ENCODE measurements at regions not wholly inside any gene's neighbourhood (a gene's known extent, or its start where the extent isn't known, plus 50 kb on each side); places are given as distances from the start of the nearest gene placed in this dataset.

- Histone ChIP-seq H3K18ac (ENCODE audit: extremely low read depth, low read length) (no peak overlapping the region), H3K4me2 (ENCODE audit: insufficient read depth in 1 of 2, low read depth in 2 of 2, low read length in 2 of 2) (no peak overlapping the region), H3K79me1 (ENCODE audit: low read depth, low read length) (no peaks in the 10 kb centered on the region), H3K36me3 (ENCODE audit: control insufficient read depth in 2 of 4, insufficient read depth in 4 of 4, low read length in 3 of 4) (no peaks in the 10 kb centered on the region; a peak in 1 of 8 replicates), H3K27me3 (replicated peaks in 1 of 4; ENCODE audit: control insufficient read depth in 3 of 4, extremely low read depth in 1 of 4, insufficient read depth in 3 of 4, low read length in 3 of 4) (no peaks in the 10 kb centered on the region), H3K4ac (replicated peaks; ENCODE audit: insufficient read length, low read depth, low read length) (no peak overlapping the region), H4K20me1 (replicated peaks in 1 of 2; ENCODE audit: control insufficient read depth in 1 of 2, insufficient read depth in 2 of 2, low read length in 2 of 2) (no peaks in the 10 kb centered on the region), H2BK15ac (ENCODE audit: low read length) (no peak overlapping the region), H2AFZ (ENCODE audit: low read length) (no peak overlapping the region), H3K56ac (replicated peaks; ENCODE audit: insufficient read length, low read depth, low read length) (no peak overlapping the region), H2BK20ac (ENCODE audit: low read length) (no peak overlapping the region), H4K8ac (ENCODE audit: extremely low read depth, insufficient read depth, low read length) (no peak overlapping the region), H3K4me3 (ENCODE audit: extremely low read depth in 1 of 4, insufficient read depth in 2 of 4, low read depth in 3 of 4, low read length in 4 of 4) (no peak overlapping the region), H3K9me3 (ENCODE audit: insufficient read depth in 2 of 2, low read depth in 1 of 2, low read length in 1 of 2) (peaks cover 5 to 9% of the 10 kb centered on the region in 2 experiments; a peak in 3 of 4 replicates), H3K14ac (ENCODE audit: insufficient read length) (no peak overlapping the region), H4K5ac (ENCODE audit: insufficient read length, low read depth, low read length) (no peak overlapping the region), H3K23me2 (ENCODE audit: low read depth, low read length) (0 out of 2 replicates have a peak, but pooled peaks cover 2% of the 10 kb centered on the region), H2BK12ac (ENCODE audit: low read depth, low read length) (no peak overlapping the region), H3K9ac (replicated peaks in 1 of 4; ENCODE audit: extremely low read depth in 1 of 4, low read depth in 3 of 4, low read length in 3 of 4) (no peak overlapping the region), H2BK5ac (ENCODE audit: low read depth, low read length) (no peak overlapping the region), H3K23ac (ENCODE audit: insufficient read length) (no peak overlapping the region), H2BK120ac (replicated peaks; ENCODE audit: low read depth, low read length) (no peak overlapping the region), H3K27ac (ENCODE audit: low read depth, low read length) (no peak overlapping the region), H2AK5ac (ENCODE audit: low read depth, low read length) (no peak overlapping the region), H3K4me1 (replicated peaks in 1 of 4; ENCODE audit: control insufficient read depth in 3 of 4, insufficient read depth in 4 of 4, low read length in 3 of 4) (no peaks in the 10 kb centered on the region), H4K91ac (replicated peaks; ENCODE audit: insufficient read length, low read length) (no peak overlapping the region), H3K79me2 (ENCODE audit: control insufficient read depth in 1 of 2, insufficient read depth in 2 of 2, low read length in 2 of 2) (no peaks in the 10 kb centered on the region)
- no peak for TF ChIP-seq BACH1 (IDR thresholded peaks at IDR 0.05; ENCODE audit: low read length)
- no peak for TF ChIP-seq JUND (IDR thresholded peaks at IDR 0.05; ENCODE audit: low read length)
- TF ChIP-seq TAF7 (optimal IDR thresholded peaks at IDR 0.05; ENCODE audit: borderline replicate concordance, low read depth, low read length), result no peak
- no peak for TF ChIP-seq TBP (IDR thresholded peaks at IDR 0.05; ENCODE audit: low read depth, low read length)
- TF ChIP-seq E2F6 (IDR thresholded peaks at IDR 0.05), result no peak
- no peak for TF ChIP-seq RFX5 (IDR thresholded peaks at IDR 0.05; ENCODE audit: borderline replicate concordance, low read depth, low read length)
- TF ChIP-seq HDAC2 (IDR thresholded peaks at IDR 0.05; ENCODE audit: borderline replicate concordance in 1 of 2, low read depth in 2 of 2, low read length in 2 of 2), result no peak
- no peak for TF ChIP-seq SP1 (IDR thresholded peaks at IDR 0.05; ENCODE audit: low read depth, low read length)
- TF ChIP-seq ATF2 (IDR thresholded peaks at IDR 0.05; ENCODE audit: low read length), result no peak
- TF ChIP-seq USF2 (IDR thresholded peaks at IDR 0.05; ENCODE audit: low read length), result no peak
- ChIA-PET POLR2A (ENCODE audit: partially characterized antibody) (no interaction called here), CTCF (ENCODE audit: partially characterized antibody) (interaction anchor here (0.7 kb wide), 1 partner anchor 26 kb away, joined by 3 read pairs; no protein-coding TSS in a partner anchor)
- 95% methylated on average over 4 of the region's 4 CpGs; no CpG with 5 or more reads in 1 of the 2 experiments for WGBS, 2 experiments (ENCODE audit: extremely low coverage in 1 of 2, insufficient coverage in 1 of 2, insufficient read length in 1 of 2, insufficient replicate concordance in 2 of 2, low coverage in 1 of 2, low lambda C conversion rate in 2 of 2, missing lambda C conversion rate in 1 of 2)
- DNase-seq (ENCODE audit: low read depth in 1 of 2, low spot score in 2 of 2) (no peak), FAIRE-seq (no peak)
Observed at GRCh38 chr5:62149879-62150278, 156.1 kb upstream of the KIF2A start.
